Suppressor macrophage treated with lipopolysaccharide for 4 hours (primary cell): ENCODE measurements at regions not wholly inside any gene's neighbourhood (a gene's known extent, or its start where the extent isn't known, plus 50 kb on each side); places are given as distances from the start of the nearest gene placed in this dataset.
"Not testable (repeated sequence)": the region's sequence is repeated elsewhere in the genome, so short reads cannot be mapped to it uniquely, and the experiment has no call there.

Experiments
- DNase-seq: peaks from one replicate; pipeline ENCODE4 v3.0.0-alpha.2; 2020

GRCh38 chr4:116005037-116005805 lies 891.8 kb upstream of the NDST4 start:
- DNase-seq = no peak

- DNase-seq = no peak
Observed at GRCh38 chr4:116001291-116001690, 887.9 kb upstream of the NDST4 start.

- no peak for DNase-seq
Observed at GRCh38 chr4:115986573-115986972, 873.2 kb upstream of the NDST4 start.

GRCh38 chr4:115975421-115976001 lies 862.1 kb upstream of the NDST4 start:
- not testable (repeated sequence) for DNase-seq

GRCh38 chr4:115973768-115974167 lies 860.3 kb upstream of the NDST4 start:
- no peak for DNase-seq

- DNase-seq = no peak
Observed at GRCh38 chr4:115972967-115973366, 859.5 kb upstream of the NDST4 start.

- no peak for DNase-seq
Observed at GRCh38 chr4:115970859-115971258, 857.4 kb upstream of the NDST4 start.

GRCh38 chr4:115969756-115970155 lies 856.3 kb upstream of the NDST4 start:
- DNase-seq = no peak

- DNase-seq = no peak
Observed at GRCh38 chr4:115965588-115965987, 852.2 kb upstream of the NDST4 start.

- DNase-seq = not testable (repeated sequence)
Observed at GRCh38 chr4:115956054-115956796, 842.8 kb upstream of the NDST4 start.

GRCh38 chr4:115950806-115951205 lies 837.4 kb upstream of the NDST4 start:
- DNase-seq = no peak

- DNase-seq = not testable (repeated sequence)
Observed at GRCh38 chr4:115949974-115950743, 836.7 kb upstream of the NDST4 start.

- DNase-seq = no peak
Observed at GRCh38 chr4:115945026-115945425, 831.6 kb upstream of the NDST4 start.

GRCh38 chr4:115944146-115944905 lies 830.9 kb upstream of the NDST4 start:
- no peak for DNase-seq

- DNase-seq = no peak
Observed at GRCh38 chr4:115938764-115939443, 825.5 kb upstream of the NDST4 start.

- DNase-seq = no peak
Observed at GRCh38 chr4:115929373-115929772, 816.0 kb upstream of the NDST4 start.

GRCh38 chr4:115927382-115927781 lies 814.0 kb upstream of the NDST4 start:
- no peak for DNase-seq

- no peak for DNase-seq
Observed at GRCh38 chr4:115923152-115923551, 809.7 kb upstream of the NDST4 start.

GRCh38 chr4:115920637-115921036 lies 807.2 kb upstream of the NDST4 start:
- DNase-seq = no peak

- DNase-seq = no peak
Observed at GRCh38 chr4:115918149-115918548, 804.7 kb upstream of the NDST4 start.

GRCh38 chr4:115906428-115906827 lies 793.0 kb upstream of the NDST4 start:
- no peak for DNase-seq

GRCh38 chr4:115883847-115884246 lies 770.4 kb upstream of the NDST4 start:
- no peak for DNase-seq
